ENCODE measurements at regions not wholly inside any gene's neighbourhood (a gene's known extent, or its start where the extent isn't known, plus 50 kb on each side); places are given as distances from the start of the nearest gene placed in this dataset.

DNA sequence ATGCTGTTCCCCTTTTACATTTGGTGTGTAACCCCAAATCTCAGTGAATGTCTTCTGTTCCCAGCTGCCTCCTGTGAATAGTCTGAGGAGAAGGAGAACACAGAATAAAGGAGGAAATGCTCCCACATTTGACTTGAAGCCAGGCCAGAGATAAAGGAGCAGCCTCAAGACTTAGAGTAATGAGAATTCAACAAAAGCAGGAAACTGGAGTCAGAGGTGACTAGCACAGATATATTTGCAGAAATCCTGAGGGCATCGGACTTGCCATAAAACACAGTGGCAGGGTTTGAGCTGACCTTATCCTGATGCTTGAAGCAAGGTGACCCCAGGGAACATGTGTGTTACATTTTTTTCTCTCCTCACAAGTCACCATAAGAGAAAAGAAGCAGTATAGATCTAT is 291.4 kb upstream of the RND3 start:
- Histone ChIP-seq H3K4me1 (ENCODE audit: insufficient read depth, low read length, severe bottlenecking) (no peaks in the 10 kb centered on the region), H3K4me2 (ENCODE audit: low read length) (no peak overlapping the region), H3K27ac (ENCODE audit: low read depth, low read length, poor library complexity, severe bottlenecking) (no peak overlapping the region), H4K20me1 (ENCODE audit: insufficient read depth, low read length) (no peaks in the 10 kb centered on the region), H2AFZ (ENCODE audit: low read length) (no peak overlapping the region), H3K9me2 (ENCODE audit: low read depth, low read length) (no peaks in the 10 kb centered on the region), H3K9ac (ENCODE audit: low read length) (no peak overlapping the region), H3F3A (ENCODE audit: insufficient read depth, low read length) (no peaks in the 10 kb centered on the region), H3K27me3 (ENCODE audit: insufficient read depth, low read length) (no peaks in the 10 kb centered on the region), H3K79me2 (ENCODE audit: insufficient read depth, low read length) (no peaks in the 10 kb centered on the region), H3K9me3 (ENCODE audit: low read length) (no peaks in the 10 kb centered on the region), H3K4me3 (ENCODE audit: low read depth, low read length, poor library complexity, severe bottlenecking) (no peak overlapping the region), H3K36me3 (ENCODE audit: insufficient read depth, low read length) (no peaks in the 10 kb centered on the region)
- TF ChIP-seq EZH2 (IDR thresholded peaks at IDR 0.05; ENCODE audit: borderline replicate concordance, low read length) = no peak
- TF ChIP-seq, protein P1, sequence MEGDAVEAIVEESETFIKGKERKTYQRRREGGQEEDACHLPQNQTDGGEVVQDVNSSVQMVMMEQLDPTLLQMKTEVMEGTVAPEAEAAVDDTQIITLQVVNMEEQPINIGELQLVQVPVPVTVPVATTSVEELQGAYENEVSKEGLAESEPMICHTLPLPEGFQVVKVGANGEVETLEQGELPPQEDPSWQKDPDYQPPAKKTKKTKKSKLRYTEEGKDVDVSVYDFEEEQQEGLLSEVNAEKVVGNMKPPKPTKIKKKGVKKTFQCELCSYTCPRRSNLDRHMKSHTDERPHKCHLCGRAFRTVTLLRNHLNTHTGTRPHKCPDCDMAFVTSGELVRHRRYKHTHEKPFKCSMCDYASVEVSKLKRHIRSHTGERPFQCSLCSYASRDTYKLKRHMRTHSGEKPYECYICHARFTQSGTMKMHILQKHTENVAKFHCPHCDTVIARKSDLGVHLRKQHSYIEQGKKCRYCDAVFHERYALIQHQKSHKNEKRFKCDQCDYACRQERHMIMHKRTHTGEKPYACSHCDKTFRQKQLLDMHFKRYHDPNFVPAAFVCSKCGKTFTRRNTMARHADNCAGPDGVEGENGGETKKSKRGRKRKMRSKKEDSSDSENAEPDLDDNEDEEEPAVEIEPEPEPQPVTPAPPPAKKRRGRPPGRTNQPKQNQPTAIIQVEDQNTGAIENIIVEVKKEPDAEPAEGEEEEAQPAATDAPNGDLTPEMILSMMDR (IDR thresholded peaks at IDR 0.05; ENCODE audit: low read length) = no peak

DNA sequence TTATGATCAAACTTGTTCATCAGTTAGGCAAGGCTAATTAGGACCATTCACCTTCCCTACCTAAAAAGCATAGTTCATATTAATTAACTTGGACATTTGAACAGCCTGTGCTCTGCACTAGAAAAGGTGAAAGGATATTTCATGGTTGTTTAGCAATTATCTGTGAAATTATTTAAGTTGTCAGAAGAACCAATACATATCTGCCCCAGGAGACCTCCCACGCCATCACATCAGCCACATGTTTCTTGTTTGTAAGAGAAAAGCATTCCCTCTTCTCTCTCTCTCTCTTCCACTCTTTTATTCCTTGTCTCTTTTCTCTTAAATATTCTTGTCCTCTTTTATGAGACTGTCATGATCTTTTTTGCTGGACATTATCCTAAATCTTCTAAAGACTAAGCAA is 282.0 kb upstream of the RND3 start:
- Histone ChIP-seq H3K9me2 (ENCODE audit: low read depth, low read length) (no peaks in the 10 kb centered on the region), H3K4me1 (ENCODE audit: insufficient read depth, low read length, severe bottlenecking) (no peaks in the 10 kb centered on the region), H3K27me3 (ENCODE audit: insufficient read depth, low read length) (no peaks in the 10 kb centered on the region), H3K4me3 (ENCODE audit: low read depth, low read length, poor library complexity, severe bottlenecking) (no peak overlapping the region), H2AFZ (ENCODE audit: low read length) (no peak overlapping the region), H3K9me3 (ENCODE audit: low read length) (no peaks in the 10 kb centered on the region), H3K4me2 (ENCODE audit: low read length) (no peak overlapping the region), H3K36me3 (ENCODE audit: insufficient read depth, low read length) (no peaks in the 10 kb centered on the region), H4K20me1 (ENCODE audit: insufficient read depth, low read length) (no peaks in the 10 kb centered on the region), H3K79me2 (ENCODE audit: insufficient read depth, low read length) (no peaks in the 10 kb centered on the region), H3K27ac (ENCODE audit: low read depth, low read length, poor library complexity, severe bottlenecking) (no peak overlapping the region), H3F3A (ENCODE audit: insufficient read depth, low read length) (no peaks in the 10 kb centered on the region), H3K9ac (ENCODE audit: low read length) (no peak overlapping the region)
- no peak for TF ChIP-seq EZH2 (IDR thresholded peaks at IDR 0.05; ENCODE audit: borderline replicate concordance, low read length)
- TF ChIP-seq, protein P1 (IDR thresholded peaks at IDR 0.05; ENCODE audit: low read length) = no peak

DNA sequence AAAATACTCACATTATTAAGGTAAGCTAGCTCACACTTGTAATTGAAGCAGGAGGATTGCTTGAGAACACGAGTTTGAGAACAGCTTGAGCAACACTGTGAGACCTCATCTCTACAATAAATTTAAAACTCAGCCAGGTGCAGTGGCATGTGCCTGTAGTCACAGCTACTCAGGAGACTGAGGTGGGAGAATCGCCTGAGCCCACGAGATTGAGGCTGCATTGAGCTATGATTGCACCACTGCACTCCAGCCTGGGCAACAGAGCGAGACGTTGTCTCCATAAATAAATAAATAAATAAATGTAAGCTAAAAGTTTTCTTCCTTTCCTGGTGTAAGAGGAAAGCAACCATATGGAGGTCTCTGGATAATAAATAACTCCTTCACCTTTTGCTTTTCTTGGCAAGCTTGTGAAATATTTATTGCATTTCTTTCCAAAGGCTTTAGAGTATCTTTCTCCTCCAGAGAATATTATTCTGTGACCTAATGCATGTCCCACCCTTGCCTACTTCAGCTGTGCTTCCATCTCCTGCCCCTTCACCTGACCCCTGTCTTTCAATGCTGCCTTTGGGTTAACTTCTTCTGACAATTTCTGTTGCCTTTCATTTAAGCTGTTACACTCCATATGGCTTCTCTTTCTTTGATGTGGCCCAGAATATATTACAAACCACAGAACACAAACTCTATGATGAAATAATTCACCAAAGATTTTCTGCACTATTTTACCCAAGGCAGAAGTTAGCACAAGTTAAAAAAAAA is 280.7 kb upstream of the RND3 start:
- no peak overlapping the region for H3K4me3 ChIP-seq (ENCODE audit: low read depth, low read length, poor library complexity, severe bottlenecking)
- no peak overlapping the region for H3K9ac ChIP-seq (ENCODE audit: low read length)
- no peaks in the 10 kb centered on the region for H4K20me1 ChIP-seq (ENCODE audit: insufficient read depth, low read length)
- H3K4me1 ChIP-seq (ENCODE audit: insufficient read depth, low read length, severe bottlenecking) = no peaks in the 10 kb centered on the region
- TF ChIP-seq EZH2 (IDR thresholded peaks at IDR 0.05; ENCODE audit: borderline replicate concordance, low read length) = no peak
- TF ChIP-seq, protein P1 (IDR thresholded peaks at IDR 0.05; ENCODE audit: low read length) = no peak
- no peaks in the 10 kb centered on the region for H3K27me3 ChIP-seq (ENCODE audit: insufficient read depth, low read length)
- H3F3A ChIP-seq (ENCODE audit: insufficient read depth, low read length) = no peaks in the 10 kb centered on the region
- H2AFZ ChIP-seq (ENCODE audit: low read length) = no peak overlapping the region
- no peaks in the 10 kb centered on the region for H3K36me3 ChIP-seq (ENCODE audit: insufficient read depth, low read length)
- H3K27ac ChIP-seq (ENCODE audit: low read depth, low read length, poor library complexity, severe bottlenecking) = no peak overlapping the region
- H3K4me2 ChIP-seq (ENCODE audit: low read length) = no peak overlapping the region
- no peaks in the 10 kb centered on the region for H3K9me3 ChIP-seq (ENCODE audit: low read length)
- no peaks in the 10 kb centered on the region for H3K9me2 ChIP-seq (ENCODE audit: low read depth, low read length)
- no peaks in the 10 kb centered on the region for H3K79me2 ChIP-seq (ENCODE audit: insufficient read depth, low read length)
